ENCODE measurements at regions not wholly inside any gene's neighbourhood (a gene's known extent, or its start where the extent isn't known, plus 50 kb on each side); places are given as distances from the start of the nearest gene placed in this dataset.
A peak's percentile ranks its signal among the peaks of the same experiment; 100 is the strongest.

DNA sequence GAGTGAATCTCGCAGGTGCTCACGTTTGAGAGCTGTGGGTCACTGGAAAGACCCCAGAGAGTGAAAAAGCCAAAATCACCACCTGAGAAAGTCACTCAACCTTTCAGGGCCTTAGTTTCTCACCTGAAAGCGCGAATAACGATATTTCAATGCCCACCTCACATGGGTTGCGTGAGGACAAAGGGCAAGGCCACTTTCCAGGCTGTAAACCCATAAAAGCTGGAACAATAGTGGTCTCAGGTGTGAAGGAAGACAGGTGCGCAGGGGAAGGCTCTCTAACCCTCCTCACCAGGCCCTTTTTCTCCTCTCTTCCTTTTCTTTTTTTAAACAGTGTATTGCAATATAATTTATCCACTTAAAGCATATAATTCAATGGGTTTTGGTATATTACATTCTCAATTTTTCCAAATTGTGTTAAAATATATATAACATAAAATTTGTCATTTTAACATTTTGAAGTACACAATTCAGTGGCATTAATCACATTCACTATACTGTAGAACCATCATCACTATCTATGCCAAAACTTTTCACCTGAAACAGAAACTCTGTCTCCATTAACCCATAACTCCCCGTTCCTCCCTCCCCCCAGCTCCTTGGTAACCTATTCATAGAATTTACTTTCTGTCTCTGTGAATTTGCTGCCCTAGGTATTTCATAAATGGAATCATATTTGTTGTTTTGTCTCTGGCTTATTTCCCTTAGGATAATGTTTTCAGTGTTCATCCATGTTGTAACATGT lies 118.4 kb upstream of the TNR start:
- Histone ChIP-seq H3K4me1 (ENCODE audit: insufficient read depth, low read length) (peaks cover 19% of the 10 kb centered on the region), H3K9me3 (ENCODE audit: low read length) (no peaks in the 10 kb centered on the region)

DNA sequence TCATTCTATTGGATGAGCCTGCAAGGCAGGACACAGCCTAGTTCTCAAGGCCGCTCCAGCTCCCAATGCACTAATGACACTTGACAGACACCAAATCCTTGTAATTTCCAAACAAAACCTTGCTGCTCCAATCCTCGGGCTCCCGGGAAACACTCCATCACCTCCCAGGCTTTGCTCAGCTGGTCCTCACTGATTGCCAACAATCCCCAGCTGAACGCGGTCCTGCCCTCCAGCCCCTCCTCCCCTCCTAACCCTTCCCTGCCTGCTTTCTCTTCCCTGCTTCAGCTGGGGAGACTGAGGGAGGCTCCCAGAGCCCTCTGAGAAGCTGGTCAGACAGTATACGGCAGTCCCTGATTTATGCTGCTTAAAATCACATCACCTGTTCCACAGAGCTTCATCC lies 114.4 kb upstream of the TNR start:
- no peaks in the 10 kb centered on the region for H3K4me1 ChIP-seq (ENCODE audit: insufficient read depth, low read length)
- peaks cover 13% of the 10 kb centered on the region for H3K27me3 ChIP-seq (ENCODE audit: insufficient read depth, low read length)

More for the DNA sequence above, 118.4 kb upstream of the TNR start:
- Histone ChIP-seq H2AFZ (ENCODE audit: low read depth, low read length) (no peak overlapping the region), H3K36me3 (ENCODE audit: insufficient read depth, low read length) (no peaks in the 10 kb centered on the region), H3K4me3 (ENCODE audit: low read length) (no peak overlapping the region), H3K27me3 (ENCODE audit: insufficient read depth, low read length) (peaks cover 13% of the 10 kb centered on the region)

DNA sequence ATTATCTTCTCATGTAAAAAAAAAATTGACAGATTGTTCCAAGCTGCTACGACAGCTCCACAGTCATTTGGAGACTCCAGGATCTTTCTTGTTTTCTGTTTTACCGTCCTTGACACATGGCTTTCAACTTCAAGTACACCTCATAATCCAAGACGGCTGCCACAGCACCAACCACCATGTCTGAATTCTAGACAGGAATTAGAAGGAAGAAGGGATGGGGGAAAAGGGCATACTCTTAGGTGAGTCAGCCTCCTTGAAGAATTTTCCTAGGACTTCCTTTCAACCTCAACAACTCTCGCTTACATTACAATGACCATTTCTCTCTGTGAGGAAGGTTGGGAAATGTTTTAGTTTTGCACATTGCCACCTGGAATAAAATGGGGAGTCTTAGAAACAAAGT lies 110.3 kb upstream of the TNR start:
- peaks cover 7% of the 10 kb centered on the region for H3K27me3 ChIP-seq (ENCODE audit: insufficient read depth, low read length)
- H3K36me3 ChIP-seq (ENCODE audit: insufficient read depth, low read length) = no peaks in the 10 kb centered on the region
- no peak overlapping the region for H2AFZ ChIP-seq (ENCODE audit: low read depth, low read length)
- H3K4me1 ChIP-seq (ENCODE audit: insufficient read depth, low read length) = no peaks in the 10 kb centered on the region
- no peaks in the 10 kb centered on the region for H3K9me3 ChIP-seq (ENCODE audit: low read length)
- no peak overlapping the region for H3K4me3 ChIP-seq (ENCODE audit: low read length)

More for the DNA sequence above, 114.4 kb upstream of the TNR start:
- Histone ChIP-seq H3K4me3 (ENCODE audit: low read length) (no peak overlapping the region), H3K9me3 (ENCODE audit: low read length) (no peaks in the 10 kb centered on the region), H3K36me3 (ENCODE audit: insufficient read depth, low read length) (no peaks in the 10 kb centered on the region), H2AFZ (ENCODE audit: low read depth, low read length) (no peak overlapping the region)

DNA sequence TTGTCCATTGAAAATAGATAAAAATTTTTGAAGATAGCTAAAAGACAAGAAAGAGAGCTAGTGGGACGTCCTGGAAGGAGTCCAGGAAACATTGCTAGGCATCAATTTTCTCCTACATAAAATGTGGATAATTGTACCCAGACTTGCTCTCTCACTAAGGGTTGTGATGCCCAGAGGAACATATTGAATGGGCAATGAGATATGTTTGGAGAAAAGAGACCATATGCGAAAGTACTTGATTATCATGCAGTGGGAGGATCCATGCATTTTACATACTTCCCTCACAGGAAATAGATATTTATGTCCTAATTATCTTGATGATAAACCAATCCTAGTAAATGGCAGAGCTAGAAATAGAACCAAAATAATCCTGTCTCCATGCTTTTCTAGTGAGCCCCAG lies 108.4 kb upstream of the TNR start:
- Histone ChIP-seq H3K4me3 (ENCODE audit: low read length) (no peak overlapping the region), H2AFZ (ENCODE audit: low read depth, low read length) (no peak overlapping the region), H3K36me3 (ENCODE audit: insufficient read depth, low read length) (no peaks in the 10 kb centered on the region), H3K9me3 (ENCODE audit: low read length) (no peaks in the 10 kb centered on the region), H3K4me1 (ENCODE audit: insufficient read depth, low read length) (no peaks in the 10 kb centered on the region), H3K27me3 (ENCODE audit: insufficient read depth, low read length) (no peaks in the 10 kb centered on the region)

DNA sequence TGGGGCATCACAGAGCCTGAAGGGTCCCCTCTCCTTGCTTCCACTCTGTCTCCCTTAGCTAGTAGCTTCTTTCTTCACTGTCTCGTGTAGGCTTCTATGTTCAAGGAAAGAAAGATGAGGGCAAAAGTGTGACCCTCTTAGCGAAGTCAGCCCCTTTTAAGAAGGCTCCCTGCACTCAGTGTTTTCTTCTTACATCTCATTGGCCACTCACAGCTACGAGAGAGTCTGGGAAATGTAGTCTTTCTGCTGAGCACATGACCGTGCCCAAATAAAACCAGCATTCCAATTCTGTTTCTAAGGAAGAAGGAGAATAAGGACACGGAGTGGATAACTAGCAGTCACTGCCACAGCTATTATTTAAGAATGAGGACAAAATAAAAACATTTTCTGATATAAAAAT lies 104.9 kb upstream of the TNR start:
- Histone ChIP-seq H3K9me3 (ENCODE audit: low read length) (no peaks in the 10 kb centered on the region), H3K4me3 (ENCODE audit: low read length) (no peak overlapping the region), H3K27me3 (ENCODE audit: insufficient read depth, low read length) (peaks cover 8% of the 10 kb centered on the region), H3K4me1 (ENCODE audit: insufficient read depth, low read length) (no peaks in the 10 kb centered on the region), H3K36me3 (ENCODE audit: insufficient read depth, low read length) (no peaks in the 10 kb centered on the region), H2AFZ (ENCODE audit: low read depth, low read length) (peak overlapping the region; percentile 14)

DNA sequence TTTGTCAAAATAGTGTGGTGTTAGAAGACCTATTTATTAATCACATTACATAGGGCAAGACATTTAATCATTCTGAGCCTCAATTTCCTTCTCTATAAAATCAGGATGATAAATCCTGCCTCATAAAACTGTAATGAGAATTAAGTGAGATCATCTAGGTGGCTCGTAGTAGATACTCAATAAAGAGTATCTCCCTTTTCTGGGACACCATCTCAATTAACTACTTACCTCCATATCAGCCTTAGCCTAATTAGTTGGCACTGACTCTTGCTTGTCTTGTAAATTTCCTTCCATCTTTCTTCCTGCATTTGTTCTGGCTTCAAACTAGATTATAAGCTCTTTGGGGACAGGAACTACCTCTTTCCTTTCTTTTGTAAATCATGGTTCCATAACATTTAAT lies 102.6 kb upstream of the TNR start:
- Histone ChIP-seq H2AFZ (ENCODE audit: low read depth, low read length) (no peak overlapping the region), H3K4me1 (ENCODE audit: insufficient read depth, low read length) (peaks cover 13% of the 10 kb centered on the region), H3K9me3 (ENCODE audit: low read length) (no peaks in the 10 kb centered on the region), H3K36me3 (ENCODE audit: insufficient read depth, low read length) (no peaks in the 10 kb centered on the region), H3K4me3 (ENCODE audit: low read length) (no peak overlapping the region), H3K27me3 (ENCODE audit: insufficient read depth, low read length) (peaks cover 8% of the 10 kb centered on the region)

DNA sequence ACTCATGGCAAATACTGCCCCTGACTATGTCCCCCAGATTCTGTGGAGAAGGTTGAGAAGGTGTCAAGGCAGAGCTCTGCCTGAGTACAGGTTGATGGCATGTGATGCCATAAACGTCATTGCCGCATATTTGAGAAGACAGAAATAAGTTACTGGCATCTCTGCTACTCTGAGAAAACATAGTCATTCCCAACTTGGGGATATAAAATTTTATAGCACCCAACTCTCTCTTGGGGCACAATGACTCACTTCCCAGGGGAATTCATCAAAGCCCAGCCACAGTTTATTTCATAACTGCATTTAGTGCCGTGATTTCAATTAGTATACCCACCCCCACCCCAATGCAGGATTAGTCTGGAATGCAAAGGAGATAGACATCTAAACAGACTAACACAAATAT lies 101.9 kb upstream of the TNR start:
- Histone ChIP-seq H3K4me1 (ENCODE audit: insufficient read depth, low read length) (peaks cover 17% of the 10 kb centered on the region), H3K36me3 (ENCODE audit: insufficient read depth, low read length) (no peaks in the 10 kb centered on the region), H2AFZ (ENCODE audit: low read depth, low read length) (no peak overlapping the region), H3K4me3 (ENCODE audit: low read length) (no peak overlapping the region), H3K27me3 (ENCODE audit: insufficient read depth, low read length) (peaks cover 8% of the 10 kb centered on the region), H3K9me3 (ENCODE audit: low read length) (no peaks in the 10 kb centered on the region)

DNA sequence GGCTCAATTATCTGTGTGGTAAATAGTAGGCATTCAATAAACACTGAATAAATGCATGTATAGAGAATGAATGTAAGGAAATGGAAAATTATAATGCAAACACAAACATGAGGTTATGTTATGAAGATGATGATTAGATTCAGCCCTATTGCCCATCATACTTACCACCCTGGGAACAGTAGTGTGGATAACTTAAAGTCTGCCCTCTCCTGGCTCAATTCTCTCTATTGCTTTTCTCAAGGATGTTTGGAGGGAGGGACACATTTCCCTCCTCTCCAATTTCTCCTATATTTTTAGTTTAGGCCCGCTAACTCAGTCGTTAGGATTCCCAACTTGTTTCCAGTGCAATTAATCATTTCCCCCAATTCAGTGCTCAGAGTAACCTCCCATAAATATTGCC lies 101.5 kb upstream of the TNR start:
- no peak overlapping the region for H2AFZ ChIP-seq (ENCODE audit: low read depth, low read length)
- peaks cover 8% of the 10 kb centered on the region for H3K27me3 ChIP-seq (ENCODE audit: insufficient read depth, low read length)
- peaks cover 17% of the 10 kb centered on the region for H3K4me1 ChIP-seq (ENCODE audit: insufficient read depth, low read length)

DNA sequence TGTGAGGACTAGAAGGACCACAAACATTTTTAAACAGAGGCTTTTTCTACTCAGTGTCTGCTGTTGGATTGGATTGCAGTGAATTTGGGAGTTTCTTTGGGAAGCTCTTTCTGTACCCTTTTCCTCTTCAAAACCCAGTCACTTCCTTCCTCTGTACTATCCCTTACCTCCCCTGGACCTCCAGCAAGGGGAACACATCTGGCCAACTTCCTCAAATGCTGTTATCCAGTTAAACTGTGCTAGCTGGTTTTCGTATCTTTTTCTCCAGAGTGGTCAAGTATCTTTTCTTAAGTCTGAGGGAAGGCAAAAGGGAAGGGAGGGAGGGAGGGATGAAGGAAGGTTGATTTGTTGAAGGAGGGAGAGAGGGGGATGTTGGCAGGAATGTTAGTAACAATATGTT lies 99.2 kb upstream of the TNR start:
- no peaks in the 10 kb centered on the region for H3K36me3 ChIP-seq (ENCODE audit: insufficient read depth, low read length)
- H2AFZ ChIP-seq (ENCODE audit: low read depth, low read length) = no peak overlapping the region
- no peaks in the 10 kb centered on the region for H3K9me3 ChIP-seq (ENCODE audit: low read length)
- H3K4me1 ChIP-seq (ENCODE audit: insufficient read depth, low read length) = peaks cover 17% of the 10 kb centered on the region
- H3K4me3 ChIP-seq (ENCODE audit: low read length) = no peak overlapping the region
- H3K27me3 ChIP-seq (ENCODE audit: insufficient read depth, low read length) = peaks cover 8% of the 10 kb centered on the region

More for the DNA sequence above, 101.5 kb upstream of the TNR start:
- Histone ChIP-seq H3K36me3 (ENCODE audit: insufficient read depth, low read length) (no peaks in the 10 kb centered on the region), H3K4me3 (ENCODE audit: low read length) (no peak overlapping the region), H3K9me3 (ENCODE audit: low read length) (no peaks in the 10 kb centered on the region)

DNA sequence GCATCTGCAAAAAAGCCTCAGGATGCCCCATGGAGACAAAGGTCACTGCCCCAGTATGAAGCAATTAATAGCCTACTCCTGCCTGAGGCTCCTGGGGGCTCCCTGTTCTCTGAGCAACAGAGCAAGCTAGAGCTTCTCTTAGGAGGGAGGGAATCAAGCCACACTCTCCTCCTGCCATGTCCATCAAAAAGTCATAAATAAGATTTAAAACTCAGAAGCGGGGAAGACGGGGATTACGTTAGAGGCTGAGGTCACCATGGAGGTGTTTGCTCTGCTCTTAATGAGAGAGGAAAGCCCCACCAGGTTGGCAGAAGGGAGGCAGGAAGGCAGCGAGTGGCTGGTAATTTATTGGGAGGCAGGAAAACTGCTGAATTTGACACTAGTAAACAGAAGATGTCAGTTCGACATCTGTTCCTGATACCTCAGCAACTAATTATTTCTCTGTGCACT lies 98.4 kb upstream of the TNR start:
- no peaks in the 10 kb centered on the region for H3K9me3 ChIP-seq (ENCODE audit: low read length)
- no peak overlapping the region for H3K4me3 ChIP-seq (ENCODE audit: low read length)
- no peak overlapping the region for H2AFZ ChIP-seq (ENCODE audit: low read depth, low read length)
- H3K27me3 ChIP-seq (ENCODE audit: insufficient read depth, low read length) = peaks cover 8% of the 10 kb centered on the region
- no peaks in the 10 kb centered on the region for H3K36me3 ChIP-seq (ENCODE audit: insufficient read depth, low read length)
- H3K4me1 ChIP-seq (ENCODE audit: insufficient read depth, low read length) = peaks cover 17% of the 10 kb centered on the region

DNA sequence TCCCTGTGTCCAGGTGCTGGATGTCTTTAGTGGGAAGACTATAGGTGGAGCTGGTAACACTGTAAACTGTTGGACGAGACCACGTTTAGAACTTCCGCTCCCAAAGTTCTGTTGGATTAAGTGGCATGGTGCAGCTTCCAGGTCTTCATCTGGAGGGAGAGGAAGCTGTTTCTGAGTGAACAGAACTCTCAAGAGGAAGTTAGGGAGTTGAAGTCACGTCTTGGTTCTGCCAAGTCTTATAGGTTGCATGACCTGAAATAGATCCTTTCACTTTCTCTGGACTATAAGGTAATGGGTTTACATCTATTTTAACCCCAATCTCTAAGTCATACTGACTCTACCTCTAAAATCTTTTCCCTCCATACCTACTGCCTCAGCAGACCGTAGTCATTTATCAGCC lies 97.4 kb upstream of the TNR start:
- no peak overlapping the region for H3K4me3 ChIP-seq (ENCODE audit: low read length)
- peaks cover 17% of the 10 kb centered on the region for H3K4me1 ChIP-seq (ENCODE audit: insufficient read depth, low read length)
- H3K36me3 ChIP-seq (ENCODE audit: insufficient read depth, low read length) = no peaks in the 10 kb centered on the region
- H3K9me3 ChIP-seq (ENCODE audit: low read length) = no peaks in the 10 kb centered on the region
- peaks cover 5% of the 10 kb centered on the region for H3K27me3 ChIP-seq (ENCODE audit: insufficient read depth, low read length)
- no peak overlapping the region for H2AFZ ChIP-seq (ENCODE audit: low read depth, low read length)

DNA sequence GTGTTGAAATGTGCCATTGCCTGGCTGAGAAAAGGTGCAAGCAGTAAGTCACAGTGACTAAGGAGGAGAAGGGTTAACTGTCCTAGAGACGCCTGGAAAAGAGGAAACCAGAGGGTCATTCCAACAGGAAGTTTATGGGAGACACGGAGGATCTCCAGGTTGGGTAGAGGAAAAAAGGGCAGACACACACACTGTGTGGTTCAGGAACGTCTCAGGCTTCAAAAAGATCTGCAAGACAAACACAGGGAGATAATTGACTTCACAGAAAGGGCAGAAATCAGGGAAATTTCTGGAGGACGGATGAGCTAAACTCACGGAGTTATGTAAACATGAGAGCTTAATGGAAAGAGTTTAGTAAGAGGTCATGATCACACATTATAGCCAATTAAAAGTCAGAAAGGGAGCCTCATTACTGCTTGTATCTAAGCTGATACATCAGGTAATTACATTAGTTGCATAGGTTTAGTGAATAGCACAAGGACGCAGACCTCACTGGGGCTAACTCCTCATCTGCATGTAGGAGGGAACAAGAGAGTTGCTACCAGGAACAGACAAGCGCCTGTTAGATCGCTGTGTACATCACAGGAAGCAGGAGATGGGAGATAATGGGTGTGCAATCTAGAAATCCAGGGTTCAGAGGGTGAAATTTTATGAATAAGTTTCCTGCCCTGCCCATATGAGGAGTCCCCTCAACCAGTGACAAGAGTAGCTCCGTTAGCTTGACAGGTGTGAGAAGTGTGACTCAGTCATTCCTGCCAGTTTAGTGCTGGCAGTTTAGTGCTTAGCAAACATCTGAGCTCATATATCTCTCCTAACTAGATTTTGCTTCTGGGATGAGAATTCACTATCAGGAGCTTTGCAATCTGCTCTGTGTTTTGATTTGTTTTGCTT lies 96.6 kb upstream of the TNR start:
- H3K27me3 ChIP-seq (ENCODE audit: insufficient read depth, low read length) = peaks cover 5% of the 10 kb centered on the region
- H3K4me3 ChIP-seq (ENCODE audit: low read length) = no peak overlapping the region
- no peaks in the 10 kb centered on the region for H3K36me3 ChIP-seq (ENCODE audit: insufficient read depth, low read length)
- peaks cover 17% of the 10 kb centered on the region for H3K4me1 ChIP-seq (ENCODE audit: insufficient read depth, low read length)
- H3K9me3 ChIP-seq (ENCODE audit: low read length) = no peaks in the 10 kb centered on the region
- no peak overlapping the region for H2AFZ ChIP-seq (ENCODE audit: low read depth, low read length)

DNA sequence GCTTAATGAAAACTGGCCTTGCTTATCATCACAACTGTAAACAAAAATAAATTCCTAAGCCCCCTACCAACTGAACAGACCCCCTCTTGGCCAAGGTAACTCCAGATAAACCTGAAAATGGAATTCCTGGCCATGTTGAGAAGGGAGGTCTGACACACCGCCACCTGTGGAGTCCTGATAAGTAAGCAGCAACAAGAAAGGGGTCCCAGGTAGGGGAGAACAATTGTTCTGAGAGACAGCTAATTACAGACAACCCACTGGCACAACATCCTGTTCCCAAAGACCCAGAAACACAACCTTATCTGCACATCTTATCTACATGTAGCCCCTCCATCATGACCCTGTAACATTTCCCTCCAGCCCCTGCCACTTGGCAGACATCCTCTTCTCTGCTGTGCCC lies 91.2 kb upstream of the TNR start:
- Histone ChIP-seq H3K36me3 (ENCODE audit: insufficient read depth, low read length) (no peaks in the 10 kb centered on the region), H3K9me3 (ENCODE audit: low read length) (no peaks in the 10 kb centered on the region), H3K4me3 (ENCODE audit: low read length) (no peak overlapping the region), H3K4me1 (ENCODE audit: insufficient read depth, low read length) (peaks cover 17% of the 10 kb centered on the region), H2AFZ (ENCODE audit: low read depth, low read length) (no peak overlapping the region), H3K27me3 (ENCODE audit: insufficient read depth, low read length) (no peaks in the 10 kb centered on the region)
